ENCODE measurements at regions not wholly inside any gene's neighbourhood (a gene's known extent, or its start where the extent isn't known, plus 50 kb on each side); places are given as distances from the start of the nearest gene placed in this dataset.

GRCh38 chr3:22594990-22595389, 608.1 kb upstream of the UBE2E2 start:
- ATAC-seq (no peak), DNase-seq (ENCODE audit: low read depth in 1 of 2, low spot score in 1 of 2) (no peak), FAIRE-seq (no peak)
- no peaks in the 10 kb centered on the region for H3K9me3 ChIP-seq
- H3K4me2 ChIP-seq, result no peak overlapping the region
- no peak for TF ChIP-seq RCOR1 (IDR thresholded peaks at IDR 0.05; ENCODE audit: low read depth, low read length)
- no peak for TF ChIP-seq EHMT2 (IDR thresholded peaks at IDR 0.05; ENCODE audit: low read depth)
- no peak for TF ChIP-seq TFCP2L1 (CRISPR knock-in tag; IDR thresholded peaks at IDR 0.05)
- TF ChIP-seq ZSCAN20 (CRISPR knock-in tag; IDR thresholded peaks at IDR 0.05), result no peak
- TF ChIP-seq ELK1 (IDR thresholded peaks at IDR 0.05; ENCODE audit: low read depth, low read length), result no peak
- TF ChIP-seq JUNB (IDR thresholded peaks at IDR 0.05), result no peak
- TF ChIP-seq HOXA7 (CRISPR knock-in tag; IDR thresholded peaks at IDR 0.05), result no peak
- TF ChIP-seq, protein P1, sequence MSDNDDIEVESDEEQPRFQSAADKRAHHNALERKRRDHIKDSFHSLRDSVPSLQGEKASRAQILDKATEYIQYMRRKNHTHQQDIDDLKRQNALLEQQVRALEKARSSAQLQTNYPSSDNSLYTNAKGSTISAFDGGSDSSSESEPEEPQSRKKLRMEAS (IDR thresholded peaks at IDR 0.05), result no peak
- TF ChIP-seq FOXS1 (CRISPR knock-in tag; IDR thresholded peaks at IDR 0.05), result no peak
- TF ChIP-seq TP53 (CRISPR knock-in tag; IDR thresholded peaks at IDR 0.05), result no peak
- TF ChIP-seq, protein P2, sequence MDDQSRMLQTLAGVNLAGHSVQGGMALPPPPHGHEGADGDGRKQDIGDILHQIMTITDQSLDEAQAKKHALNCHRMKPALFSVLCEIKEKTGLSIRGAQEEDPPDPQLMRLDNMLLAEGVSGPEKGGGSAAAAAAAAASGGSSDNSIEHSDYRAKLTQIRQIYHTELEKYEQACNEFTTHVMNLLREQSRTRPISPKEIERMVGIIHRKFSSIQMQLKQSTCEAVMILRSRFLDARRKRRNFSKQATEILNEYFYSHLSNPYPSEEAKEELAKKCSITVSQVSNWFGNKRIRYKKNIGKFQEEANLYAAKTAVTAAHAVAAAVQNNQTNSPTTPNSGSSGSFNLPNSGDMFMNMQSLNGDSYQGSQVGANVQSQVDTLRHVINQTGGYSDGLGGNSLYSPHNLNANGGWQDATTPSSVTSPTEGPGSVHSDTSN (IDR thresholded peaks at IDR 0.05), result no peak
- no peak for TF ChIP-seq MYC (IDR thresholded peaks at IDR 0.05; ENCODE audit: borderline replicate concordance, low read length)
- TF ChIP-seq KDM1A (IDR thresholded peaks at IDR 0.05; ENCODE audit: low read depth), result no peak
- TF ChIP-seq FOSL2 (IDR thresholded peaks at IDR 0.05), result no peak
- no peak for TF ChIP-seq FOSL2 (CRISPR knock-in tag; IDR thresholded peaks at IDR 0.05)
- TF ChIP-seq CEBPB (IDR thresholded peaks at IDR 0.05), result no peak
- no peak for TF ChIP-seq HDAC2 (IDR thresholded peaks at IDR 0.05)
- no peak overlapping the region for H3K4me3 ChIP-seq
- no peaks in the 10 kb centered on the region for H3K4me1 ChIP-seq
- no peak overlapping the region for H3K27ac ChIP-seq
- POLR2A ChIA-PET, result no interaction called here
- CTCF ChIA-PET, result no interaction called here

- CTCF ChIA-PET, result no interaction called here
- Histone ChIP-seq H3K4me2 (no peak overlapping the region), H3K4me1 (no peaks in the 10 kb centered on the region), H3K9me3 (no peaks in the 10 kb centered on the region), H3K4me3 (no peak overlapping the region), H3K27ac (no peak overlapping the region)
- no peak for TF ChIP-seq JUN (IDR thresholded peaks at IDR 0.05)
- ATAC-seq, result no peak
- no peak for FAIRE-seq
- POLR2A ChIA-PET, result no interaction called here
- DNase-seq (ENCODE audit: low read depth in 1 of 2, low spot score in 1 of 2), result no peak
- WGBS (ENCODE audit: missing lambda C conversion rate), result 1% methylated on average over 5 of the region's 5 CpGs
Observed at GRCh38 chr3:22606461-22606860, 596.7 kb upstream of the UBE2E2 start.

DNA sequence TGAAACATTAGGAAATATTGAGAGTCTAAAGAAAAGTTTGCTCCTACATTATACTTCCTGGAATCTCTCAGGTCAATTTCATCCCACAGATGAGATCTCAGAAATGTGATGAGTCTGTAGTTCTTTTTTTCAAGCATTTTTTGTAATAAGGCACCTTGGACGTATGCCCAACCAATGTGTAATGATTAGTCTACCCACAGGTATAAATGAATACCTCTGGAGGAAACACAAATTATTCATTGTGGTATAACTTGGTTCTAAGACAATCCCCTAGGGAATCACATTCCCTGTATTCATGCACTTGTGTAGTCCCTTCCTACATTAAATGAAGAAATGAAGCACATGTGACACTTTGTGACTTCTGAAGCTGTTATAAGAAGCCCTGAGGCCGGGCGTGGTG, 596.2 kb upstream of the UBE2E2 start:
- no peak for TF ChIP-seq RAD21 (conservative IDR thresholded peaks at IDR 0.05 in 1 of 2, IDR thresholded peaks at IDR 0.05 in 1 of 2)
- TF ChIP-seq KDM5A (IDR thresholded peaks at IDR 0.05), result no peak
- TF ChIP-seq CTCF (IDR thresholded peaks at IDR 0.05), result no peak
- no peak for TF ChIP-seq FOXS1 (CRISPR knock-in tag; IDR thresholded peaks at IDR 0.05)
- no peak for TF ChIP-seq ESRRA (IDR thresholded peaks at IDR 0.05; ENCODE audit: borderline replicate concordance, low read length)
- no peak for TF ChIP-seq POLR2AphosphoS2 (conservative IDR thresholded peaks at IDR 0.05; ENCODE audit: low read length)
- no peak for TF ChIP-seq GATA3 (IDR thresholded peaks at IDR 0.05; ENCODE audit: borderline replicate concordance)
- TF ChIP-seq E2F6 (IDR thresholded peaks at IDR 0.05; ENCODE audit: borderline replicate concordance, low read depth), result no peak
- TF ChIP-seq, protein P3, sequence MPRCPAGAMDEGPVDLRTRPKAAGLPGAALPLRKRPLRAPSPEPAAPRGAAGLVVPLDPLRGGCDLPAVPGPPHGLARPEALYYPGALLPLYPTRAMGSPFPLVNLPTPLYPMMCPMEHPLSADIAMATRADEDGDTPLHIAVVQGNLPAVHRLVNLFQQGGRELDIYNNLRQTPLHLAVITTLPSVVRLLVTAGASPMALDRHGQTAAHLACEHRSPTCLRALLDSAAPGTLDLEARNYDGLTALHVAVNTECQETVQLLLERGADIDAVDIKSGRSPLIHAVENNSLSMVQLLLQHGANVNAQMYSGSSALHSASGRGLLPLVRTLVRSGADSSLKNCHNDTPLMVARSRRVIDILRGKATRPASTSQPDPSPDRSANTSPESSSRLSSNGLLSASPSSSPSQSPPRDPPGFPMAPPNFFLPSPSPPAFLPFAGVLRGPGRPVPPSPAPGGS (IDR thresholded peaks at IDR 0.05), result no peak
- TF ChIP-seq RFX5 (IDR thresholded peaks at IDR 0.05), result no peak
- no peak for TF ChIP-seq CHD4 (IDR thresholded peaks at IDR 0.05; ENCODE audit: borderline replicate concordance)
- Histone ChIP-seq H3K4me3 (no peak overlapping the region), H3K4me1 (no peaks in the 10 kb centered on the region), H3K27ac (no peak overlapping the region), H3K4me2 (no peak overlapping the region), H3K9me3 (no peaks in the 10 kb centered on the region)
- 4% methylated on average over 3 of the region's 3 CpGs for WGBS (ENCODE audit: missing lambda C conversion rate)
- FAIRE-seq (no peak), ATAC-seq (no peak), DNase-seq (ENCODE audit: low read depth in 1 of 2, low spot score in 1 of 2) (no peak)
- POLR2A ChIA-PET, result no interaction called here
- CTCF ChIA-PET, result no interaction called here
